Muscle layer of colon (tissue), 2 donors: ENCODE measurements at regions not wholly inside any gene's neighbourhood (a gene's known extent, or its start where the extent isn't known, plus 50 kb on each side); places are given as distances from the start of the nearest gene placed in this dataset.
A peak's percentile ranks its signal among the peaks of the same experiment; 100 is the strongest.

Experiments
- H3K27ac ChIP-seq: one replicate; pipeline ENCODE4 v1.7.0; 2013; ENCODE audit warnings: low read depth, mild to moderate bottlenecking, low read length, moderate library complexity
- H3K27me3 ChIP-seq, 2 donors: one replicate each; pipeline ENCODE4 v1.7.0; 2013; ENCODE audit warnings: low read length in 2 of 2, mild to moderate bottlenecking in 2 of 2; ENCODE audit not compliant: insufficient read depth in 2 of 2, control insufficient read depth in 1 of 2
- H3K36me3 ChIP-seq: one replicate; pipeline ENCODE4 v1.7.0; 2013; ENCODE audit warnings: mild to moderate bottlenecking, low read length; ENCODE audit not compliant: insufficient read depth
- H3K4me1 ChIP-seq: one replicate; pipeline ENCODE4 v1.7.0; 2013; ENCODE audit warnings: mild to moderate bottlenecking, low read length; ENCODE audit not compliant: insufficient read depth
- H3K4me3 ChIP-seq, 2 donors: one replicate each; pipeline ENCODE4 v1.7.0; 2013; ENCODE audit warnings: low read length in 2 of 2, low read depth in 1 of 2, mild to moderate bottlenecking in 1 of 2, moderate library complexity in 1 of 2
- H3K9ac ChIP-seq: one replicate; pipeline ENCODE4 v1.7.0; 2013; ENCODE audit warnings: low read length
- H3K9me3 ChIP-seq: one replicate; pipeline ENCODE4 v1.7.0; 2013; ENCODE audit warnings: mild to moderate bottlenecking, low read length
- donor health status: abdominal sarcoma.
- donor health status: Adenocarcinoma of cecum.

DNA sequence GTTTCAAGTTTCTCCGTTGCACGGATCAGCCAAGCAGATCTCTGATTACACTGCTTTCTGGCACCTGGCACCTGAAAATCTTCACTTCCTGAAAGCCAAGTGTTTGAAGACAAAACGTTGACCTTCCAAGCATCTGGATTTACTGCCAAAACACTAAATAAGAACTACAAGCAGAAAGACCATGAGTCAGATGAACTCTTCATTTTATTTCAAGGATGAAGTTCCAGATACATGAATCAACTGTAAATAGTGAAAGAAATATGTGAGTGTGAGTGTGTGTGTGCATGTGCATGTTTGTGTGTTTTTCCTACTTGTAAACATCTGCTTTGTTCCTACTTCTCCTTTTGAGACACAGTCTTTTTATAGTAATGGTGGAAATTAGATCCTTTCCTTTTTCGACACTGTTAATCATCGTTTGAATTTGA, 60.0 kb upstream of the DTNA start:
- H3K9ac ChIP-seq = no peak overlapping the region
- H3K27me3 ChIP-seq = no peaks in the 10 kb centered on the region
- no peaks in the 10 kb centered on the region for H3K9me3 ChIP-seq
- H3K4me1 ChIP-seq = peaks cover 22% of the 10 kb centered on the region
- no peaks in the 10 kb centered on the region for H3K36me3 ChIP-seq
- H3K4me3 ChIP-seq = no peak overlapping the region
- H3K27ac ChIP-seq = no peak overlapping the region

GRCh38 chr18:34651586-34652369, 58.3 kb upstream of the DTNA start:
- Histone ChIP-seq H3K4me3 (no peak overlapping the region), H3K4me1 (peaks cover 22% of the 10 kb centered on the region), H3K36me3 (no peaks in the 10 kb centered on the region)

GRCh38 chr18:34655131-34655530, 55.0 kb upstream of the DTNA start:
- no peaks in the 10 kb centered on the region for H3K36me3 ChIP-seq
- no peaks in the 10 kb centered on the region for H3K9me3 ChIP-seq
- no peak overlapping the region for H3K4me3 ChIP-seq
- H3K4me1 ChIP-seq = peaks cover 27% of the 10 kb centered on the region
- no peak overlapping the region for H3K27ac ChIP-seq
- H3K27me3 ChIP-seq = no peaks in the 10 kb centered on the region
- no peak overlapping the region for H3K9ac ChIP-seq

More at GRCh38 chr18:34651586-34652369, 58.3 kb upstream of the DTNA start:
- no peak overlapping the region for H3K9ac ChIP-seq
- H3K27ac ChIP-seq = no peak overlapping the region
- no peaks in the 10 kb centered on the region for H3K27me3 ChIP-seq
- no peaks in the 10 kb centered on the region for H3K9me3 ChIP-seq

GRCh38 chr18:34657860-34658500, 52.1 kb upstream of the DTNA start:
- Histone ChIP-seq H3K27ac (no peak overlapping the region), H3K9ac (no peak overlapping the region), H3K36me3 (no peaks in the 10 kb centered on the region), H3K9me3 (no peaks in the 10 kb centered on the region), H3K27me3 (no peaks in the 10 kb centered on the region), H3K4me1 (peaks cover 28% of the 10 kb centered on the region), H3K4me3 (no peak overlapping the region)

DNA sequence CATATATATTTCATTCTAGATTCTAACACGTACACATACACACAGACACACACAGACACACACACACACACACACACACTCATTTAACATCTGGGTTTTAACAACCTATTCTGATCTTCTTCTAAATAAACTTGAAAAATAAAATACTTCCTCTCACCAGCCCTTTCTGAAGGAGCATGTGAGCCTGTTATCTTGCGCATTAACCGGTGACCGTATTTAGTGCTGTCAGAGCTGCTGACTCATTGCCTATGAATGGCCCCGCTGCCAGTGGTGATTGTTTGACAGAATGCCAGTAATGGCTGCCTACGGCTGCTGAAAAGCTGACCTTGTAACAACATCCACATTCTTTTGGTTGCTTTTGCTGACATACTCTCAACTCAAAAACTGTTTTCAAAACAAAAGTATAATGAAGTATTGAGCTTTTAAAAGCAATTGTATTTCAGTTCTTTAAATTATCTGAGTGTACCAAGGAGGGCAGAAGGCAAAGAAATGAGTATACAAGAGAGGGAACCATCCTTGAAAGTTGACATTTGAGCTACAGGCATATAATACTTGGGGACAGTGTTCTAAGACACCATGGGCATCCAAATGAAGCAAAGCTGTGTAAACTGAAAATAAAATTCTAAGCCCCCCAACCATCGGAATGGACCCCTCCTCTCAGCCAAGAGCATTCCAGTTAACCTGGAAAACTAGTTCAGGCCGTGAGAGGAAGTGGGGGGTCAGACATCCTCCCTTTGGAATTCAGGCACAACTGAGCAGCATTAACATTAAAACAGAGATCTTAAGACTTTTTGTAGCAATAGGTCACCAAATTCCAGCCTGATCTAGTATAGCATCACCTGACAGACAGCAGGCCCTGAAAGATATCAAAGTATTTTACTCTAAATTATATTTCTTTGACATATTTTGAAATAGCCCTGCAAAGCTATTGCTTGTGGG, 50.2 kb upstream of the DTNA start:
- no peaks in the 10 kb centered on the region for H3K9me3 ChIP-seq
- H3K36me3 ChIP-seq = no peaks in the 10 kb centered on the region
- H3K4me1 ChIP-seq = peaks cover 28% of the 10 kb centered on the region
- H3K4me3 ChIP-seq = no peak overlapping the region
- peak overlapping the region; percentile 71 for H3K27ac ChIP-seq
- peak overlapping the region; percentile 58 for H3K9ac ChIP-seq
- H3K27me3 ChIP-seq = no peaks in the 10 kb centered on the region
